Keratinocyte (primary cell): ENCODE measurements at regions not wholly inside any gene's neighbourhood (a gene's known extent, or its start where the extent isn't known, plus 50 kb on each side); places are given as distances from the start of the nearest gene placed in this dataset.
"Not testable (repeated sequence)": the region's sequence is repeated elsewhere in the genome, so short reads cannot be mapped to it uniquely, and the experiment has no call there.

Experiments used
- DNase-seq: peaks from one replicate; pipeline ENCODE4 v3.0.0-alpha.2; 2011; ENCODE audit warnings: low read depth, missing footprints, low spot score
- FAIRE-seq: peaks from 2 replicates; lab custom pipeline; 2011; peaks lifted over from hg19 to GRCh38; lab: Jason Lieb, UNC
- H2AFZ ChIP-seq: 2 replicates; pipeline ENCODE4 v1.6.0; 2012; ENCODE audit warnings: low read length, control low read depth, inconsistent platforms; ENCODE audit not compliant: control insufficient read depth
- H3K27ac ChIP-seq: 2 replicates; pipeline ENCODE4 v1.5.1; 2011; ENCODE audit warnings: low read length; ENCODE audit not compliant: control insufficient read depth, insufficient read depth
- H3K27me3 ChIP-seq: 3 replicates; pipeline ENCODE4 v1.6.0; 2011; ENCODE audit warnings: low read length; ENCODE audit not compliant: control insufficient read depth, insufficient read depth; ENCODE audit errors: extremely low read depth
- H3K36me3 ChIP-seq, 2 experiments: 2 replicates in 1 of 2; 3 replicates in 1 of 2; pipeline ENCODE4 v1.5.1; 2011; ENCODE audit warnings: low read length in 2 of 2, mild to moderate bottlenecking in 1 of 2; ENCODE audit not compliant: control insufficient read depth in 2 of 2, insufficient read depth in 2 of 2; ENCODE audit errors: extremely low read depth in 1 of 2
- H3K4me1 ChIP-seq: 3 replicates; pipeline ENCODE4 v1.5.1; 2011; ENCODE audit warnings: low read length; ENCODE audit not compliant: control insufficient read depth, insufficient read depth; ENCODE audit errors: extremely low read depth
- H3K4me2 ChIP-seq: 3 replicates; pipeline ENCODE4 v1.6.0; 2011; ENCODE audit warnings: low read depth, low read length; ENCODE audit not compliant: control insufficient read depth, insufficient read depth; ENCODE audit errors: extremely low read depth
- H3K4me3 ChIP-seq, 3 experiments: fragments of 200-600 bp in 1 of 3; sonication (generic) in 1 of 3; 2 replicates in 2 of 3; 3 replicates in 1 of 3; pipeline ENCODE4 v1.5.1; 2011 to 2016; ENCODE audit warnings: low read length in 3 of 3, mild to moderate bottlenecking in 3 of 3, control low read depth in 2 of 3, inconsistent platforms in 1 of 3, low read depth in 1 of 3, mixed read lengths in 1 of 3, mixed run types in 1 of 3, moderate library complexity in 1 of 3; ENCODE audit not compliant: control insufficient read depth in 2 of 3, insufficient read depth in 2 of 3; ENCODE audit errors: extremely low read depth in 1 of 3
- H3K79me2 ChIP-seq: 2 replicates; pipeline ENCODE4 v1.6.0; 2012; ENCODE audit warnings: low read length; ENCODE audit not compliant: control insufficient read depth, insufficient read depth
- H3K9ac ChIP-seq: 3 replicates; pipeline ENCODE4 v1.6.0; 2011; ENCODE audit warnings: low read length; ENCODE audit not compliant: control insufficient read depth, insufficient read depth; ENCODE audit errors: extremely low read depth
- H3K9me1 ChIP-seq: 3 replicates; pipeline ENCODE4 v1.6.0; 2011; ENCODE audit warnings: low read length; ENCODE audit not compliant: control insufficient read depth, insufficient read depth; ENCODE audit errors: extremely low read depth
- H3K9me3 ChIP-seq: 2 replicates; pipeline ENCODE4 v1.5.1; 2012; ENCODE audit warnings: low read depth, low read length; ENCODE audit not compliant: control insufficient read depth
- H4K20me1 ChIP-seq: 3 replicates; pipeline ENCODE4 v1.6.0; 2011; ENCODE audit warnings: low read length; ENCODE audit not compliant: control insufficient read depth, insufficient read depth; ENCODE audit errors: extremely low read depth
- CTCF ChIP-seq, 3 experiments: IDR thresholded peaks in 1 of 3; conservative IDR thresholded peaks in 1 of 3; optimal IDR thresholded peaks in 1 of 3; 2 replicates in 2 of 3; 3 replicates in 1 of 3; pipeline versions ENCODE3 to v1.5.1; 2011; ENCODE audit warnings: low read length in 3 of 3, mild to moderate bottlenecking in 3 of 3, moderate library complexity in 2 of 3, control low read depth in 1 of 3, inconsistent platforms in 1 of 3; ENCODE audit not compliant: insufficient read depth in 2 of 3; ENCODE audit errors: extremely low read depth in 1 of 3
- EZH2 ChIP-seq: IDR thresholded peaks from one replicate; pipeline ENCODE4 v1.6.1; 2012; ENCODE audit warnings: inconsistent platforms, mild to moderate bottlenecking, low read length, moderate library complexity
- dilution Hi-C: fragments of 300-500 bp; cut with MboI; formaldehyde crosslinking; loops from one replicate; pipeline ENCODE4 v1.7.0; 2020; ENCODE audit warnings: low sequenced_read_pairs; ENCODE audit not compliant: extremely low pct_ligation_motif_present

- H3K27ac ChIP-seq, H3K4me2 ChIP-seq, H4K20me1 ChIP-seq, DNase-seq, H3K27me3 ChIP-seq, H3K9ac ChIP-seq, H3K36me3 ChIP-seq, dilution Hi-C loops, FAIRE-seq, H3K4me1 ChIP-seq, H3K4me3 ChIP-seq, H3K79me2 ChIP-seq, H3K9me3 ChIP-seq, H3K9me1 ChIP-seq, H2AFZ ChIP-seq: not testable (repeated sequence)
Measured at GRCh38 chr14:105630935-105631779, 104.8 kb downstream of the TMEM121 start.

DNA sequence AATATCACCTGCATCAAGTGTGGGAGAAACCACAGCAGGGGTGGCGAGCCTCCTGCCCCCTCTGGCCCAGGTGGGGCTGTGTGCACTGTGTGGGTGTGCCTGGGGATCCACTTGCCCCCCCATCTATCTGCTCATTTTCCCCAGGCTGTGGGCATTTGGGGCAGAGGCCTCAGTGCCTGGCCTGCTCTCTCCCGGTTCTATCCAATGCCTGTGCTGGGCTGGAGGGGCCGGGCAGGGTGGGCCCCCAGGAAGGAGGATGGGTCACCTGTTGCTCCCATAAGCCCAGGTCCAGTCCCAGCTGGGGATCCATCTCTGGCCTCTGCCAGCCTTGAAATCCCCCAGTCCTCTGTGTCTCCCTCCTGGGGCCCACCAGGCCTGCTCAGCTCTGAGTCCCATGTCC lies 105.6 kb downstream of the TMEM121 start:
- Histone ChIP-seq H3K9me1 (no peaks in the 10 kb centered on the region), H2AFZ (no peak overlapping the region)

DNA sequence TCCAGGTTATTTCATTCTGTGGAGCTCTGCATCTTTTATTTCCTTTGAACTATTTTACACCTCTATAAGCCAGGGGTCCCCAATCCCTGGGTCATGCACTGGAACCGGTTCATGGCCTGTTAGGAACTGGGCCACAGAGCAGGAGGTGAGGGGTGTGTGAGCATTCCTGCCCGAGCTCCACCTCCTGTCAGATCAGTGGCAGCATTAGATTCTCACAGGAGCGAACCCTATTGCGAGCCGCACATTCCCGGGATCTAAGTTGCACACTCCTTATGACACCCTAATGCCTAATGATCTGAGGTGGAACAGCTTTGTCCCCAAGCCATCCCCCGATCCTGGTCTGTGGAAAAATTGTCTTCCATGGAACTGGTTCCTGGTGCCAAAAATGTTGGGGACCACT lies 107.2 kb downstream of the TMEM121 start:
- H3K4me3 ChIP-seq, H3K4me1 ChIP-seq, H3K36me3 ChIP-seq, H2AFZ ChIP-seq, DNase-seq, H3K4me2 ChIP-seq, H3K9me1 ChIP-seq, H4K20me1 ChIP-seq, H3K9me3 ChIP-seq, FAIRE-seq, H3K27ac ChIP-seq, H3K9ac ChIP-seq, H3K79me2 ChIP-seq, dilution Hi-C loops, H3K27me3 ChIP-seq: not testable (repeated sequence)

More for the DNA sequence above, 105.6 kb downstream of the TMEM121 start:
- Histone ChIP-seq H3K9me3 (peaks cover 2% of the 10 kb centered on the region), H3K4me1 (no peaks in the 10 kb centered on the region), H4K20me1 (no peaks in the 10 kb centered on the region), H3K79me2 (no peaks in the 10 kb centered on the region), H3K36me3 (no peaks in the 10 kb centered on the region), H3K4me2 (no peak overlapping the region), H3K27ac (no peak overlapping the region), H3K4me3 (no peak overlapping the region), H3K27me3 (no peaks in the 10 kb centered on the region), H3K9ac (no peak overlapping the region)
- no peak for FAIRE-seq
- dilution Hi-C loops: no loop called here
- no peak for DNase-seq
- TF ChIP-seq CTCF (optimal IDR thresholded peaks at IDR 0.05 in 1 of 3, IDR thresholded peaks at IDR 0.05 in 1 of 3, conservative IDR thresholded peaks at IDR 0.05 in 1 of 3; ENCODE audit: extremely low read depth in 1 of 3, insufficient read depth in 2 of 3, low read length in 3 of 3): no peak
- no peak for TF ChIP-seq EZH2
